Esophagus squamous epithelium (tissue), 5 donors: ENCODE measurements at regions not wholly inside any gene's neighbourhood (a gene's known extent, or its start where the extent isn't known, plus 50 kb on each side); places are given as distances from the start of the nearest gene placed in this dataset.

Experiments used
- DNase-seq: peaks from one replicate; lab custom pipeline; 2025; lab: John Stamatoyannopoulos, UW
- H3K27ac ChIP-seq, 4 donors: fragments of 200-600 bp; sonication (generic); one replicate each; pipeline ENCODE4 v1.5.1; 2016 to 2019; ENCODE audit warnings: mild to moderate bottlenecking in 1 of 4
- H3K27me3 ChIP-seq, 4 donors: fragments of 200-600 bp; sonication (generic); 1 replicate in 3 of 4; 2 replicates in 1 of 4; pipeline versions ENCODE4 v1.5.1 to v1.6.0; 2017 to 2021; ENCODE audit warnings: antibody characterized with exemption in 1 of 4
- H3K36me3 ChIP-seq, 3 donors: fragments of 200-600 bp; sonication (generic); one replicate each; pipeline ENCODE4 v1.5.1; 2016 to 2019
- H3K4me1 ChIP-seq, 3 donors: fragments of 200-600 bp; sonication (generic); one replicate each; pipeline ENCODE4 v1.5.1; 2017 to 2019
- H3K4me3 ChIP-seq, 4 donors: fragments of 200-600 bp; sonication (generic); 1 replicate in 3 of 4; 2 replicates in 1 of 4; pipeline ENCODE4 v1.5.1; 2016 to 2019; ENCODE audit warnings: mild to moderate bottlenecking in 2 of 4, moderate library complexity in 1 of 4
- H3K9me3 ChIP-seq, 3 donors: fragments of 200-600 bp; sonication (generic); one replicate each; pipeline ENCODE4 v1.5.1; 2016 to 2019
- CTCF ChIP-seq, 6 experiments: fragments of 450-650 bp in 4 of 6; fragments of 200-600 bp in 2 of 6; sonication (generic) in 2 of 6; IDR thresholded peaks; one replicate each; pipeline ENCODE4 v1.5.1; 2016 to 2019; ENCODE audit warnings: antibody characterized with exemption in 6 of 6, mild to moderate bottlenecking in 4 of 6, moderate library complexity in 4 of 6
- POLR2A ChIP-seq, 4 donors: fragments of 450-650 bp; IDR thresholded peaks; one replicate each; pipeline ENCODE4 v1.6.1; 2017; ENCODE audit warnings: antibody characterized with exemption in 4 of 4, mild to moderate bottlenecking in 4 of 4, moderate library complexity in 3 of 4
- WGBS, 2 donors: methylation state at CpG; one replicate each; pipeline ENCODE4 v1.1.5; 2018; 5-methylcytosine and 5-hydroxymethylcytosine counted together
- intact Hi-C: fragments of 100-400 bp; cut with DNase I; formaldehyde crosslinking; loops from one replicate; pipeline ENCODE4 v1.15.0; 2022
- donor health status: DM: yes; HTN: yes; CAD: no.

GRCh38 chr13:38514575-38514974 lies 164.9 kb downstream of the UFM1 start:
- no peak overlapping the region for H3K27ac ChIP-seq
- WGBS, 2 donors, result 50 to 82% methylated on average over 1 of the region's 1 CpG
- intact Hi-C loops, result no loop called here
- H3K4me1 ChIP-seq, result no peaks in the 10 kb centered on the region
- DNase-seq, result no peak
- H3K36me3 ChIP-seq, result no peaks in the 10 kb centered on the region
- TF ChIP-seq CTCF (IDR thresholded peaks at IDR 0.05) (no peak), POLR2A (IDR thresholded peaks at IDR 0.05) (no peak)
- no peaks in the 10 kb centered on the region for H3K9me3 ChIP-seq
- no peaks in the 10 kb centered on the region for H3K27me3 ChIP-seq
- H3K4me3 ChIP-seq, result no peak overlapping the region

GRCh38 chr13:38518328-38518727 lies 168.5 kb upstream of the FREM2 start:
- Histone ChIP-seq H3K36me3 (no peaks in the 10 kb centered on the region), H3K4me1 (no peaks in the 10 kb centered on the region), H3K27ac (no peak overlapping the region), H3K27me3 (no peaks in the 10 kb centered on the region), H3K4me3 (no peak overlapping the region), H3K9me3 (no peaks in the 10 kb centered on the region)
- no peak for DNase-seq
- intact Hi-C loops, result no loop called here
- 64 to 71% methylated on average over 1 to 3 of the region's 4 CpGs for WGBS, 2 donors
- no peak for TF ChIP-seq POLR2A (IDR thresholded peaks at IDR 0.05)
- TF ChIP-seq CTCF (IDR thresholded peaks at IDR 0.05), result no peak

GRCh38 chr13:38519229-38519911 lies 167.5 kb upstream of the FREM2 start:
- WGBS, 2 donors, result 68 to 70% methylated on average over 6 of the region's 6 CpGs
- TF ChIP-seq CTCF (IDR thresholded peaks at IDR 0.05) (no peak), POLR2A (IDR thresholded peaks at IDR 0.05) (no peak)
- DNase-seq, result no peak
- Histone ChIP-seq H3K36me3 (no peaks in the 10 kb centered on the region), H3K4me1 (no peaks in the 10 kb centered on the region), H3K4me3 (no peak overlapping the region), H3K27ac (no peak overlapping the region), H3K9me3 (no peaks in the 10 kb centered on the region), H3K27me3 (no peaks in the 10 kb centered on the region)
- intact Hi-C loops, result no loop called here

- intact Hi-C loops, result no loop called here
- no peaks in the 10 kb centered on the region for H3K9me3 ChIP-seq
- 61 to 71% methylated on average over 5 of the region's 5 CpGs for whole genome bisulfite sequencing, 2 donors
- no peaks in the 10 kb centered on the region for H3K36me3 ChIP-seq
- H3K27me3 ChIP-seq, result no peaks in the 10 kb centered on the region
- H3K4me3 ChIP-seq, result no peak overlapping the region
- DNase-seq, result no peak
- H3K4me1 ChIP-seq, result no peaks in the 10 kb centered on the region
- H3K27ac ChIP-seq, result no peak overlapping the region
- no peak for TF ChIP-seq CTCF (IDR thresholded peaks at IDR 0.05)
These were observed 166.8 kb upstream of the FREM2 start for GRCh38 chr13:38520041-38520440.

GRCh38 chr13:38527140-38527539 lies 159.7 kb upstream of the FREM2 start:
- Histone ChIP-seq H3K9me3 (no peaks in the 10 kb centered on the region), H3K27me3 (no peaks in the 10 kb centered on the region), H3K27ac (no peak overlapping the region), H3K4me3 (no peak overlapping the region), H3K4me1 (no peaks in the 10 kb centered on the region), H3K36me3 (no peaks in the 10 kb centered on the region)
- TF ChIP-seq POLR2A (IDR thresholded peaks at IDR 0.05) (no peak), CTCF (IDR thresholded peaks at IDR 0.05) (no peak)
- WGBS, 2 donors, result 69 to 74% methylated on average over 5 of the region's 5 CpGs
- DNase-seq, result no peak
- intact Hi-C loops, result no loop called here
